Caco-2 (cell line): ENCODE measurements at regions not wholly inside any gene's neighbourhood (a gene's known extent, or its start where the extent isn't known, plus 50 kb on each side); places are given as distances from the start of the nearest gene placed in this dataset.

Source experiments
- BruUV-seq: library from RNA; stranded (reverse); fragments of 400-500 nt; replicated peaks from 2 replicates; lab custom pipeline; 2021; lab: Mats Ljungman, UMichigan
- CTCF ChIA-PET: fragments of 300-600 bp; sonication (Branson Sonifier 250); formaldehyde crosslinking; loops from one replicate; lab custom pipeline; 2022; ENCODE audit warnings: antibody characterized with exemption; lab: Charles Lee
- POLR2A ChIA-PET: fragments of 300-600 bp; sonication (Branson Sonifier 250); formaldehyde crosslinking; loops from one replicate; lab custom pipeline; 2022; ENCODE audit warnings: antibody characterized with exemption; lab: Charles Lee
- DNase-seq, 2 experiments: peaks; one replicate each; pipeline versions ENCODE4 v3.0.0 to v3.0.0-alpha.2; 2020 to 2022
- H3K27me3 ChIP-seq: replicated peaks from 2 replicates; pipeline ENCODE4 v1.6.0; 2011; ENCODE audit warnings: low read length; ENCODE audit not compliant: control insufficient read depth, insufficient read depth
- H3K36me3 ChIP-seq: 2 replicates; pipeline ENCODE4 v1.5.1; 2011; ENCODE audit warnings: low read length; ENCODE audit not compliant: control insufficient read depth, insufficient read depth
- H3K4me1 ChIP-seq: fragments of 250-450 bp; sonication (Bioruptor Pico); 2 replicates; pipeline ENCODE4 v1.5.1; 2020; ENCODE audit warnings: mild to moderate bottlenecking
- H3K4me3 ChIP-seq: 2 replicates; pipeline ENCODE4 v1.5.1; 2011; ENCODE audit warnings: low read depth, mild to moderate bottlenecking, control low read depth, low read length
- H3K9me3 ChIP-seq: fragments of 250-450 bp; sonication (Bioruptor Pico); 2 replicates; pipeline ENCODE4 v1.5.1; 2020; ENCODE audit warnings: mild to moderate bottlenecking, moderate library complexity
- H3K27ac Mint-ChIP-seq: one replicate; pipeline ENCODE4 v1.8.0; 2022; ENCODE audit warnings: mixed read lengths; ENCODE audit not compliant: unreplicated experiment
- H3K27me3 Mint-ChIP-seq: one replicate; pipeline ENCODE4 v1.8.0; 2022; ENCODE audit warnings: mixed read lengths; ENCODE audit not compliant: insufficient read depth, unreplicated experiment
- H3K36me3 Mint-ChIP-seq: one replicate; pipeline ENCODE4 v1.8.0; 2022; ENCODE audit warnings: mild to moderate bottlenecking, mixed read lengths; ENCODE audit not compliant: insufficient read depth, unreplicated experiment
- H3K4me1 Mint-ChIP-seq: one replicate; pipeline ENCODE4 v1.8.0; 2022; ENCODE audit warnings: low read depth, mixed read lengths; ENCODE audit not compliant: unreplicated experiment
- H3K4me3 Mint-ChIP-seq: one replicate; pipeline ENCODE4 v1.8.0; 2022; ENCODE audit warnings: mild to moderate bottlenecking, moderate library complexity, mixed read lengths; ENCODE audit not compliant: unreplicated experiment
- H3K9me3 Mint-ChIP-seq: one replicate; pipeline ENCODE4 v1.8.0; 2022; ENCODE audit warnings: mixed read lengths; ENCODE audit not compliant: unreplicated experiment
- intact Hi-C: fragments of 100-400 bp; cut with micrococcal nuclease; formaldehyde crosslinking; loops from one replicate; pipeline ENCODE4 v1.10.0; 2022; ENCODE audit not compliant: unreplicated experiment
- TF ChIP-seq, protein P1 (sequence below), 2 experiments: fragments of 200-600 bp in 1 of 2; IDR thresholded peaks; 1 replicate in 1 of 2; 2 replicates in 1 of 2; pipeline versions ENCODE4 v1.5.1 to v1.8.0; 2011 to 2022; ENCODE audit warnings: antibody characterized with exemption in 1 of 2, control low read depth in 1 of 2, inconsistent platforms in 1 of 2, low read depth in 1 of 2, low read length in 1 of 2, mild to moderate bottlenecking in 1 of 2, moderate library complexity in 1 of 2; ENCODE audit not compliant: insufficient read depth in 1 of 2, severe bottlenecking in 1 of 2, unreplicated experiment in 1 of 2

DNA sequence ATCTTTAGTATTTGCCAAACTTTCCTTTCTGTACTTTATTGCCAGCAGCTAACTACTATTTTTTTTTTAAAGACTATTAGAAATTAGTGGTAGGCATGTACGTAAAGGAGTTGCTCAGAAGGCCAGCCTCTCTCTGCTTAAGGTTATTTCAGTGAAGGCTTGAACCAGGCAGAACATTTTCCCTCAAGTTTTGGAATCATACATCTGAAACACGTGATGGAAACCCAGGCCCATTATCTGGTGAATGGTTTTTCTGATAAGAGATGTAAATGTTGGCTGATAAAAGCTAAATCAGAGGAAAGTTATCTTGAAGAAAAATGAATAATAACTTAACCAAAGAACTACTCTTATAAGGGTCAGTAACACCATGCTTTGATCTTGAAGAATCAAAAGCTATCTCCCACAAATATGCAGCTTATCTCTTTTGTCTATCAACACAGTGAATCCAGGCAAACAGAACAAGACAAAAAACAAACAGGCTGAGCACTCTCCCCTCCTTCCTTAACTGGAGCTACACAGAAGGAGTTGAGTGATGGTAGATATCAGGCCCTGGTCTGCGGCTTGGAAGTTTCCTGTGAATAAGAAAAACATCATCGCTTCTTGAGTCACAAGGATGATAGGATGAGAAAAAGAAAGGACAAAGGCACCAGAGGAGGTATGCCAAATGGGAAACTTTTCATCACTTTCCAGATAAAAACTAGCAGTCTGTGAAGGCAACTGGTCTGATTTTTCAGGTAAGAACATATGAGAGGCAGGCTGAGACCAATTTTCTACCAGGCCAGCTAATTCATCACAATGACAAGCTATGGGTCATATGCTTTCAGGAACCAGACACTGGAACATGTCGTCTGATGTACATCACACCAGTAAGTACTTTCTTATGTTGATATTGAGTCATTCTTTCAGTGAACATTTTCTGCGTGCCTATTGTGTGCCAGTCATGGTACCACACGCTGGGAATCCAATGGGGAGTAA, 88.4 kb upstream of the STK17B start:
- BruUV-seq = no TSS peak
- TF ChIP-seq, protein P1, sequence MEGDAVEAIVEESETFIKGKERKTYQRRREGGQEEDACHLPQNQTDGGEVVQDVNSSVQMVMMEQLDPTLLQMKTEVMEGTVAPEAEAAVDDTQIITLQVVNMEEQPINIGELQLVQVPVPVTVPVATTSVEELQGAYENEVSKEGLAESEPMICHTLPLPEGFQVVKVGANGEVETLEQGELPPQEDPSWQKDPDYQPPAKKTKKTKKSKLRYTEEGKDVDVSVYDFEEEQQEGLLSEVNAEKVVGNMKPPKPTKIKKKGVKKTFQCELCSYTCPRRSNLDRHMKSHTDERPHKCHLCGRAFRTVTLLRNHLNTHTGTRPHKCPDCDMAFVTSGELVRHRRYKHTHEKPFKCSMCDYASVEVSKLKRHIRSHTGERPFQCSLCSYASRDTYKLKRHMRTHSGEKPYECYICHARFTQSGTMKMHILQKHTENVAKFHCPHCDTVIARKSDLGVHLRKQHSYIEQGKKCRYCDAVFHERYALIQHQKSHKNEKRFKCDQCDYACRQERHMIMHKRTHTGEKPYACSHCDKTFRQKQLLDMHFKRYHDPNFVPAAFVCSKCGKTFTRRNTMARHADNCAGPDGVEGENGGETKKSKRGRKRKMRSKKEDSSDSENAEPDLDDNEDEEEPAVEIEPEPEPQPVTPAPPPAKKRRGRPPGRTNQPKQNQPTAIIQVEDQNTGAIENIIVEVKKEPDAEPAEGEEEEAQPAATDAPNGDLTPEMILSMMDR (IDR thresholded peaks at IDR 0.05; ENCODE audit: insufficient read depth in 1 of 2, low read depth in 1 of 2, low read length in 1 of 2, severe bottlenecking in 1 of 2, unreplicated experiment in 1 of 2) = no peak
- POLR2A ChIA-PET = interaction anchor here (0.5 to 2.0 kb wide), 8 partner anchors 14 to 1240 kb away, joined by 3 to 14 read pairs (median 4); partner anchors contain the start of genes HSPD1, HSPE1, SF3B1 and STK17B
- peaks cover 33% of the 10 kb centered on the region for H3K36me3 Mint-ChIP-seq
- H3K4me1 Mint-ChIP-seq = peaks cover 17% of the 10 kb centered on the region
- H3K27ac Mint-ChIP-seq = peak overlapping the region; percentile 90
- peaks cover 31% of the 10 kb centered on the region for H3K4me1 ChIP-seq
- peak overlapping the region; percentile 36 for H3K4me3 ChIP-seq
- CTCF ChIA-PET = interaction anchor here (1.0 to 2.1 kb wide), 6 partner anchors 15 to 182 kb away, joined by 3 to 10 read pairs (median 6); partner anchors contain the start of gene STK17B
- no peaks in the 10 kb centered on the region for H3K27me3 ChIP-seq
- peak overlapping the region; percentile 90 for H3K4me3 Mint-ChIP-seq
- H3K27me3 Mint-ChIP-seq = no peaks in the 10 kb centered on the region
- peak; percentile 88 to 91 for DNase-seq
- no peaks in the 10 kb centered on the region; the same call in 1 of the 2 replicates for H3K36me3 ChIP-seq
- H3K9me3 ChIP-seq = peaks cover 11% of the 10 kb centered on the region; the same call in 1 of the 2 replicates
- intact Hi-C loops = loop anchor here (1.0 kb wide), 5 partner anchors 16 to 88 kb away; partner anchors contain the start of gene STK17B
- H3K9me3 Mint-ChIP-seq = no peaks in the 10 kb centered on the region

DNA sequence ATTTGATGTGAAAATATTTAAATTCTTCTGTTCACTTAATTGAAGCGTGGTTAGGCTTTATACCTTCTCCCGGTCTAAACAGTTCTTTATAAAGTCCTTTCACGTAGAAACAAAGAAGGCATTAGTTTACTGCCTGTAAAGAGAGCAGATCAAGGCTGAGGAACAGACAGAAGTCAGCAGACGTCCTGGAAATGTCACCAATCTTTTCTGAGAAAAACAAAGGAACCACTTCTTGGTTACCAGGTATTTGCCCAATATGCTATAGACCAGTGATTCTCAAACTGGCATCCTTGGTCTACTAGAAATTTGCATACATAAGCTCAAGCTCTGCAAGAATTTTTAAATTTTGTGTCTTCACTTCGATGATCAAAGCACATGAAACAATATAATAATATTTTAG, 89.2 kb upstream of the STK17B start:
- peaks cover 17% of the 10 kb centered on the region for H3K4me1 Mint-ChIP-seq
- DNase-seq = no peak
- TSS peak; percentile 74 for BruUV-seq
- ChIA-PET CTCF (interaction anchor here (1.0 to 2.1 kb wide), 4 partner anchors 14 to 89 kb away, joined by 3 to 10 read pairs (median 6); partner anchors contain the start of gene STK17B), POLR2A (interaction anchor here (0.5 to 1.7 kb wide), 2 partner anchors 16 to 51 kb away, joined by 3 to 8 read pairs; no protein-coding TSS in a partner anchor)
- H3K27me3 Mint-ChIP-seq = no peaks in the 10 kb centered on the region
- H3K9me3 Mint-ChIP-seq = no peaks in the 10 kb centered on the region
- Histone ChIP-seq H3K9me3 (peaks cover 11% of the 10 kb centered on the region; the same call in 1 of the 2 replicates), H3K27me3 (no peaks in the 10 kb centered on the region), H3K4me1 (peaks cover 31% of the 10 kb centered on the region), H3K4me3 (peak overlapping the region; percentile 36), H3K36me3 (no peaks in the 10 kb centered on the region; the same call in 1 of the 2 replicates)
- H3K36me3 Mint-ChIP-seq = peaks cover 34% of the 10 kb centered on the region
- intact Hi-C loops = loop anchor here (1.0 kb wide), 3 partner anchors 15 to 34 kb away; no protein-coding TSS in a partner anchor
- TF ChIP-seq, protein P1 (IDR thresholded peaks at IDR 0.05; ENCODE audit: insufficient read depth in 1 of 2, low read depth in 1 of 2, low read length in 1 of 2, severe bottlenecking in 1 of 2, unreplicated experiment in 1 of 2) = no peak
- H3K27ac Mint-ChIP-seq = peak overlapping the region; percentile 90
- H3K4me3 Mint-ChIP-seq = peak overlapping the region; percentile 90

DNA sequence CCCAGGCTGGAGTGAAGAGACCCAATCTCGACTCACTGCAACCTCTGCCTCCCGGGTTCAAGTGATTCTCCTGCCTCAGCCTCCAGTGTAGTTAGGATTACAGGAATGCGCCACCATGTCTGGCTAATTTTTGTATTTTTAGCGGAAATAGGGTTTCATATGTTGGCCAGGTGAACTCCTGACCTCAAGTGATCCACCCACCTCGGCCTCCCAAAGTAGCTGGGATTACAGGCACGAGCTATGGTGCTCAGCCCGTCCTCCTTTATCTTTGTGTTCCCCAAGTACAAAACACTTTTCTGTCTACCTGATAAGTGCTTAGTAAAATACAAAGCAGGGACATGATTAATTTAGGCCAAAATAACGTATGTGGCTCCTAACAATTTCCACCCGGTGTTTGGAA, 91.2 kb upstream of the STK17B start:
- POLR2A ChIA-PET = no interaction called here
- peaks cover 11% of the 10 kb centered on the region; the same call in 1 of the 2 replicates for H3K9me3 ChIP-seq
- no peaks in the 10 kb centered on the region; the same call in 1 of the 2 replicates for H3K36me3 ChIP-seq
- Mint-ChIP-seq H3K4me1 (peaks cover 14% of the 10 kb centered on the region), H3K27me3 (no peaks in the 10 kb centered on the region), H3K4me3 (peak overlapping the region; percentile 19), H3K27ac (peak overlapping the region; percentile 19), H3K9me3 (no peaks in the 10 kb centered on the region), H3K36me3 (peaks cover 38% of the 10 kb centered on the region)
- no peak overlapping the region for H3K4me3 ChIP-seq
- TF ChIP-seq, protein P1 (IDR thresholded peaks at IDR 0.05; ENCODE audit: insufficient read depth in 1 of 2, low read depth in 1 of 2, low read length in 1 of 2, severe bottlenecking in 1 of 2, unreplicated experiment in 1 of 2) = no peak
- intact Hi-C loops = no loop called here
- CTCF ChIA-PET = no interaction called here
- peaks cover 32% of the 10 kb centered on the region for H3K4me1 ChIP-seq
- BruUV-seq = no TSS peak
- DNase-seq = no peak
- H3K27me3 ChIP-seq = no peaks in the 10 kb centered on the region
